AG09319 (cell line): ENCODE measurements at regions not wholly inside any gene's neighbourhood (a gene's known extent, or its start where the extent isn't known, plus 50 kb on each side); places are given as distances from the start of the nearest gene placed in this dataset.

Source experiments
- DNase-seq: peaks from one replicate; pipeline ENCODE4 v3.0.0-alpha.2; 2010; ENCODE audit warnings: low read depth; ENCODE audit errors: extremely low read depth
- TF ChIP-seq, protein P1 (sequence below): IDR thresholded peaks from 2 replicates; pipeline ENCODE4 v1.5.1; 2011; ENCODE audit warnings: low read depth, mild to moderate bottlenecking, inconsistent platforms, low read length, moderate library complexity

DNA sequence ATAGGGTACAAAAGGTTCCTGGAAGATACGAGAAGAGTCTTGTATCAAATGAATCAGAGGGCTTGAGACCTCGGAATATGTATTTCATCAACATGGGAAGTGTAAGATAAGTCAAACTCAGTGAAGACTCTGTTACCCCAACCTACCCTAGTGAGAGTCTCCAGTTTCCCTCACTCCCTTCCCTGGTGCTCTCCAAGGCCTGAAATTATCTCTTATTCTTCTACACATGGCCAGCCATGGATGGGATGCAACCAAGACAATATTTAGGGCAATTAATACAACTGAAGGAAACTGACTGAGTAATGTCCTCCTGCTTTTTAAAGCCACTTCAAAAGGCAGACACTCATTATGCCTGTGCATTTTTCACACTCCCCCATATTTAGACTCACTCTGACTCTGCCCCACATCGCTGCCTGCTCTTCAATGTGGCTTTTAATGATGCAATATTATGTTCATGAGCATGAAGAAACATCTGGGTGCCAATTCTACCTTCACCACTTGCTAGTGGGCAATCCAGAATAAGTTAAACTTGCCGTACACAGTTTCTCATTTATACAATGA, 137.1 kb upstream of the THBS1 start:
- TF ChIP-seq, protein P1, sequence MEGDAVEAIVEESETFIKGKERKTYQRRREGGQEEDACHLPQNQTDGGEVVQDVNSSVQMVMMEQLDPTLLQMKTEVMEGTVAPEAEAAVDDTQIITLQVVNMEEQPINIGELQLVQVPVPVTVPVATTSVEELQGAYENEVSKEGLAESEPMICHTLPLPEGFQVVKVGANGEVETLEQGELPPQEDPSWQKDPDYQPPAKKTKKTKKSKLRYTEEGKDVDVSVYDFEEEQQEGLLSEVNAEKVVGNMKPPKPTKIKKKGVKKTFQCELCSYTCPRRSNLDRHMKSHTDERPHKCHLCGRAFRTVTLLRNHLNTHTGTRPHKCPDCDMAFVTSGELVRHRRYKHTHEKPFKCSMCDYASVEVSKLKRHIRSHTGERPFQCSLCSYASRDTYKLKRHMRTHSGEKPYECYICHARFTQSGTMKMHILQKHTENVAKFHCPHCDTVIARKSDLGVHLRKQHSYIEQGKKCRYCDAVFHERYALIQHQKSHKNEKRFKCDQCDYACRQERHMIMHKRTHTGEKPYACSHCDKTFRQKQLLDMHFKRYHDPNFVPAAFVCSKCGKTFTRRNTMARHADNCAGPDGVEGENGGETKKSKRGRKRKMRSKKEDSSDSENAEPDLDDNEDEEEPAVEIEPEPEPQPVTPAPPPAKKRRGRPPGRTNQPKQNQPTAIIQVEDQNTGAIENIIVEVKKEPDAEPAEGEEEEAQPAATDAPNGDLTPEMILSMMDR = no peak
- no peak for DNase-seq

DNA sequence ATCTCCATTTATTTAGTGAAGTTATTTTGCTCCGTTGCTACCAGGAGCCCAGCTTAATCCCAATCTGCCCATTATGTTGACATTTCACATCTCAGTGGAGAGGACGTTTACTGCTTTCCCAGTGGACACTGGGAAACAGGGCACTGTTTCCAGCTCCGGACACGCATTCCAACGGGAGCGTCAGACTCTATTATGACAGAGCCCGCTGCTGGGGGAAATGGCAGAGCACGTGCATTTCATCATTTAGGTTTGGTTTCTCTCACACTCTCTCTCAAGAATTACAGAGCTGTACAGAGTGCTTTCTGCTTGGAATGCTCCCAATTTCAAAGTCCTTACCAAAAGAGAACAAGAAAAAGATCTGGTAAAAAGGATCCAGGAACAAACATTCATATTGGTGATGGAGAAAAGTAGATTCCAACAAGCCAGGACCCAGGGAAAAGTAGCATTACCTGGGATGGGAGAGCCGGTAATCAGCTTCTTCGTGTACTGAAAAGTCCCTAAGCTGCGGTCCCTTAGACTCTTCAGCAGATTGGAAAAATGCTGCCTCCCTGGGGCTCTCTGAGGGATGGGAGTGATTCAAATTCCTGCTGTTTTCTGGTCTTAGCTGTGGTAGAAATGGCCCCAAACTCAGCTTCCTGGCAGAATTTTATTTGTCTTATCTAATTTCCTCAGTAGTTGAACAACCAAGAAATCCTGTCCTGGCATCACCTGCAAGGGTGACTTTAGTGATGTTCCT, 136.0 kb upstream of the THBS1 start:
- no peak for DNase-seq
- TF ChIP-seq, protein P1 = no peak; the same call in 1 of the 2 replicates

DNA sequence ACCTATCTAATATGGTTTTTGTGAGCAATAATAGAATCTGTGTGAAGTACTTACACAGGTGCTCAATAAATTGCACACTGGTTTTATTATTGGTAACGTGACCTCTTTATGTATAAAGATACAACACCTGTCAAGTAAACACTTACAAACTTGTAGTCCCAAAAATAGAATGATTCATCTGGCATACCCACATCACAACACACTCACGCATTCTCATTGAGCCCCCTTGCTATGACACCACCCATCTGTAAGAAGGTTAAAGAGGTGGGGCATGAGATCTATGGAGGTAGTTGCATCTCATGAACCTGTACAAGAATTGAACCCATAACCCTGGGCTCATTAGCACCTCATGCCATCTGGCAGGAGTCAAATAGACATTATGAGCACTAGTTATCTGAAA, 134.9 kb upstream of the THBS1 start:
- TF ChIP-seq, protein P1 = no peak
- no peak for DNase-seq

DNA sequence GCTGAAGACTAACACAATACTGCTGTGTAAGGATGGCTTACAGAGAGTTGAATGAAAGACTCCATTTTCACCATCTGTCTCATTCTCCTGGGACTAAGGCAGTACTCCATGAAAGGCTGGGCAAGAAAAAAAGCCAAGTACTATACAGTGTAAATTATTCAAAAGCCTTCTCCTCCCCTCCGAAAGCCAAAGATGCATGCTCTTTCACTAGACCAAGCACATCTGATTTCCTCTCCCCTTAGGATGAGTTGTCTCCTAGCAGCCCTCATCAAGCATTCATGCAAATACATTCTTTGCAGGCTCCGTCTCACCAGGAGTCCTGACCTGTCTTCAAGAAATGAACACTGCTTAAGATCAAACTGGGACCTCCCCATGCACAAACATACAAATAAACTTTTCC, 133.5 kb upstream of the THBS1 start:
- TF ChIP-seq, protein P1 = no peak
- no peak for DNase-seq

DNA sequence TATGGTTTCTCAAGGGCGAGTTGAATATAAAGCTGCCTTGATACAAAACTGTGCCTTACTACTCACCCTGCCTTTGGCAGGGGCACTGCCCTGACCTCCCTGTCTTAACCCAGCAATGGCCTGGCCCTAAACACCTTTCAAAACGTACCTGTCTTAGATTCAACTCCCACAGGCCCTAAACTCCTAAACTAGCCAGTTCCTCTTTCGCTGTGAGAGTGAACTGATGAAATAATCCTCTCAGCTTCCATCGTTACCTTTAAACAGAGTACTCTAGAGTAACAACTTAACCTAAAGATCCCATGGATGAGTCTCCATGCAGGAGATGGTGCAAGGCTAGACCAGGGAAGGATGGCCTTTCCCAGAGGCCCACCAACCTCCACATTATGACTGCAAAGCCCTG, 133.0 kb upstream of the THBS1 start:
- TF ChIP-seq, protein P1 = no peak
- DNase-seq = no peak

DNA sequence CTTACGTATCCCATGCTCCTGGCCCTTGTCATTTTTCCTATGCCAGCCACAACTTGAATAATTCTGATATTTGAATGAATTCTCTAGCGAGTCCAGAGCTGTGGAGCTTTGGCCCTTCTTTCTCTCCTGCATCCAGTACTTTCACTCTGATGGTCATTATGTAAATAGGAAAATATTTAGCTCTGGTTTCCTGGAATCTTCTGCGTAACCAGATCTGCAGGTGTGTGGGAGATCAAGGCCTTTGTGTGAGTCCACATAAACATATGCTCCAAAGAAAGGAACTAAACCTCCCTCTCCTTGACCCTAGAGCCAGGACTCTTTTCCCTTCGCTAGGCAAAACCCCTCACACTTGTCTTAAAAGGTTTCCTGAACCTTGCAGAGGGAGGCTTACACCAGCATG, 132.5 kb upstream of the THBS1 start:
- no peak for DNase-seq
- TF ChIP-seq, protein P1 = no peak

DNA sequence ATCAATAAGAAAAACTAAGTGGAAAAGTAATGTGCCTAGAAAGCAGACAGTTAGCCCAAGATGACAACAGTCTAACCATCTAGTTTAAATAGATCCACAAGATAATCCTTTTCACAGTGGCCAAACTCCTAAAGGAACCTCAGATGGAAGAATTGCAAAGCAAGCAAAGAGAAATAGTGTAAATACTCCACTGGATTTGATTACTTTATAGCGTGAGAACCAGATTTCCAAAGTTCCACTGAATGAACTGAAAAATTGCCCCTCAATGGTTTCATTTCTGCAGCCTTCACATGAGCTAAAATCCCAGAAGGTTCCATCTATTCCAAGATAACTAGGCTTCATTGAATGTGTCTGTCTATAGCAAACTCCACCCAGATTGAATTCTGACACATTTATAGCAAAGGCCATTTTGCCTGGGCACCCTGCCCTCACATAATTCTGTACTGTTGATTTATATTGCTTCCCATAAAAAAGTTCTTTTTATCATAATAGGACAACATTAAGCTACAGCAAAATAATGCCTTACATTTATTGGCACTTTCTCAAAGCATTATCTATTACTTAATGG, 129.7 kb upstream of the THBS1 start:
- TF ChIP-seq, protein P1 = no peak
- no peak for DNase-seq
